GM12878 (cell line): ENCODE measurements at regions not wholly inside any gene's neighbourhood (a gene's known extent, or its start where the extent isn't known, plus 50 kb on each side); places are given as distances from the start of the nearest gene placed in this dataset.
"Not testable (repeated sequence)": the region's sequence is repeated elsewhere in the genome, so short reads cannot be mapped to it uniquely, and the experiment has no call there.

ENCODE experiments used
- CEBPB ChIP-seq, 2 experiments: fragments of 150-350 bp in 1 of 2; IDR thresholded peaks; 2 replicates each; pipeline ENCODE4 v1.6.1; 2012 to 2014; ENCODE audit warnings: low read depth in 2 of 2, low read length in 2 of 2, borderline replicate concordance in 1 of 2, inconsistent platforms in 1 of 2
- CTCF ChIP-seq, 3 experiments: IDR thresholded peaks in 2 of 3; conservative IDR thresholded peaks in 1 of 3; 2 replicates each; pipeline ENCODE4 v1.5.1; 2011; ENCODE audit warnings: low read depth in 3 of 3, low read length in 3 of 3, mild to moderate bottlenecking in 3 of 3, control low read depth in 2 of 3, moderate library complexity in 2 of 3, inconsistent platforms in 1 of 3, mixed read lengths in 1 of 3; ENCODE audit not compliant: control insufficient read depth in 2 of 3, insufficient read depth in 1 of 3; ENCODE audit errors: extremely low read depth in 1 of 3
- MAX ChIP-seq: IDR thresholded peaks from 2 replicates; pipeline ENCODE4 v1.6.1; 2012; ENCODE audit warnings: low read depth, low read length, improper control_type of control experiment
- MXI1 ChIP-seq: fragments of 150-350 bp; IDR thresholded peaks from 2 replicates; pipeline ENCODE4 v1.6.1; 2011; ENCODE audit warnings: low read depth, mild to moderate bottlenecking, inconsistent platforms, low read length, improper control_type of control experiment
- RBBP5 ChIP-seq: fragments of 200-600 bp; sonication (generic); conservative IDR thresholded peaks from 2 replicates; pipeline ENCODE4 v1.6.1; 2016
- RCOR1 ChIP-seq: conservative IDR thresholded peaks from 2 replicates; pipeline ENCODE4 v1.6.1; 2012; ENCODE audit warnings: low read depth, low read length, improper control_type of control experiment
- RELA ChIP-seq: fragments of 450-650 bp; IDR thresholded peaks from 2 replicates; pipeline ENCODE4 v1.8.0; 2014; ENCODE audit warnings: borderline replicate concordance; ENCODE audit not compliant: partially characterized antibody
- REST ChIP-seq: IDR thresholded peaks from 2 replicates; pipeline ENCODE4 v1.6.1; 2012; ENCODE audit warnings: mild to moderate bottlenecking, low read depth, low read length
- SMAD1 ChIP-seq: fragments of 450-650 bp; IDR thresholded peaks from 2 replicates; pipeline ENCODE4 v1.6.1; 2018; ENCODE audit warnings: mild to moderate bottlenecking, low read depth; ENCODE audit not compliant: partially characterized antibody
- TCF12 ChIP-seq: IDR thresholded peaks from 2 replicates; pipeline ENCODE4 v1.6.1; 2011; ENCODE audit warnings: low read depth, mild to moderate bottlenecking, low read length
- YBX1 ChIP-seq: fragments of 450-650 bp; IDR thresholded peaks from 2 replicates; pipeline ENCODE4 v1.6.1; 2016; ENCODE audit warnings: antibody characterized with exemption
- YY1 ChIP-seq: IDR thresholded peaks from 2 replicates; pipeline ENCODE4 v1.6.1; 2011; ENCODE audit warnings: low read depth, mild to moderate bottlenecking, low read length
- ZNF687 ChIP-seq: fragments of 450-650 bp; IDR thresholded peaks from 2 replicates; pipeline ENCODE4 v1.6.1; 2017; ENCODE audit warnings: mild to moderate bottlenecking, moderate library complexity
- ZZZ3 ChIP-seq: IDR thresholded peaks from 2 replicates; pipeline ENCODE4 v1.6.1; 2011; ENCODE audit warnings: low read depth; ENCODE audit not compliant: control insufficient read depth, insufficient read length

- not testable (repeated sequence) for TF ChIP-seq RBBP5; RCOR1; YY1; ZZZ3; MXI1; SMAD1; REST; YBX1; CTCF (IDR thresholded peaks at IDR 0.05 in 2 of 3, conservative IDR thresholded peaks at IDR 0.05 in 1 of 3; ENCODE audit: control insufficient read depth in 2 of 3, extremely low read depth in 1 of 3, insufficient read depth in 1 of 3, low read depth in 3 of 3, low read length in 3 of 3); MAX; TCF12; RELA; CEBPB (IDR thresholded peaks at IDR 0.05; ENCODE audit: borderline replicate concordance in 1 of 2, low read depth in 2 of 2, low read length in 2 of 2); ZNF687
Observed at GRCh38 chr7:65105650-65106203, 99.2 kb upstream of the ERV3-1 start.
